ENCODE measurements at regions not wholly inside any gene's neighbourhood (a gene's known extent, or its start where the extent isn't known, plus 50 kb on each side); places are given as distances from the start of the nearest gene placed in this dataset.

DNA sequence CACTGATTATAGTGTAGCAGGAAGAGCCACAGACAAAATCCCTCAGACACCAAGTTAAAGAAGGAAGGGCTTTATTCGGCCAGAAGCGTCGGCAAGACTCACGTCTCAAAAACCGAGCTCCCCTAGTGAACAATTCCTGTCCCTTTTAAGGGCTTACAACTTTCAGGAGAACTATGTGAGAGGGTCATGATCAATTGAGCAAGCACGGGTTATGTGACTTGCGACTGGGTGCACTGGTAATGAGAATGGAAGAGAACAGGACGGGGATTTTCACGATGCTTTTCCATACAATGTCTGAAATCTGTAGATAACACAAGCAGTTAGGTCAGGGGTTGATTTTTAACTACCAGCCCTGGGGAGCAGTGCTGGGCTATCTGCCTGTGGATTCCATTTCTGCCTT, 116.7 kb downstream of the MFAP3L start:
- Histone ChIP-seq H2AK5ac (ENCODE audit: low read depth, low read length) (no peak overlapping the region), H2BK15ac (ENCODE audit: low read depth, low read length) (no peak overlapping the region), H3K36me3 (ENCODE audit: control insufficient read depth, insufficient read depth, low read length) (no peaks in the 10 kb centered on the region), H2BK120ac (ENCODE audit: low read depth, low read length) (no peak overlapping the region), H2BK5ac (ENCODE audit: low read depth, low read length, poor library complexity, severe bottlenecking) (no peak overlapping the region), H3K23ac (ENCODE audit: low read depth, low read length) (no peak overlapping the region), H3K9me1 (ENCODE audit: insufficient read depth, low read length) (no peaks in the 10 kb centered on the region), H3K9ac (ENCODE audit: low read depth, low read length) (no peak overlapping the region), H3K14ac (replicated peaks; ENCODE audit: low read depth, low read length) (no peak overlapping the region), H2AFZ (replicated peaks; ENCODE audit: low read length, poor library complexity) (no peak overlapping the region), H4K8ac (ENCODE audit: low read depth in 2 of 2, low read length in 2 of 2) (no peak overlapping the region), H3K18ac (ENCODE audit: low read depth, low read length) (no peak overlapping the region), H3K4me3 (ENCODE audit: insufficient read depth, low read depth, low read length) (no peak overlapping the region), H4K91ac (ENCODE audit: insufficient read depth, low read depth, low read length) (no peak overlapping the region), H3K27me3 (ENCODE audit: control insufficient read depth, insufficient read depth, low read length) (no peaks in the 10 kb centered on the region), H2AK9ac (replicated peaks; ENCODE audit: low read depth, low read length, poor library complexity) (no peak overlapping the region), H3K4me2 (ENCODE audit: low read depth, low read length) (no peak overlapping the region), H2BK20ac (ENCODE audit: low read depth, low read length) (no peak overlapping the region), H3K79me1 (ENCODE audit: low read depth in 1 of 2, low read length in 2 of 2) (no peaks in the 10 kb centered on the region), H3K56ac (ENCODE audit: extremely low read depth, insufficient read depth, low read length) (no peak overlapping the region), H3K4me1 (ENCODE audit: control insufficient read depth, insufficient read depth, low read length) (no peaks in the 10 kb centered on the region), H3K9me3 (ENCODE audit: control insufficient read depth, insufficient read depth, low read length) (no peaks in the 10 kb centered on the region), H4K5ac (ENCODE audit: low read depth, low read length) (no peak overlapping the region), H3K4ac (ENCODE audit: low read depth, low read length) (no peak overlapping the region), H3K27ac (ENCODE audit: insufficient read depth, low read length) (no peak overlapping the region), H4K20me1 (ENCODE audit: insufficient read depth, low read length) (no peaks in the 10 kb centered on the region)
- in situ Hi-C loops (cut with MboI; ENCODE audit: low sequenced_read_pairs), result no loop called here
- no peak for ATAC-seq (ENCODE audit: low read depth)
- intact Hi-C loops (cut with micrococcal nuclease), result no loop called here
- ChIA-PET POLR2A (ENCODE audit: unreplicated experiment) (no interaction called here), CTCF (no interaction called here)
- TF ChIP-seq, protein P1, sequence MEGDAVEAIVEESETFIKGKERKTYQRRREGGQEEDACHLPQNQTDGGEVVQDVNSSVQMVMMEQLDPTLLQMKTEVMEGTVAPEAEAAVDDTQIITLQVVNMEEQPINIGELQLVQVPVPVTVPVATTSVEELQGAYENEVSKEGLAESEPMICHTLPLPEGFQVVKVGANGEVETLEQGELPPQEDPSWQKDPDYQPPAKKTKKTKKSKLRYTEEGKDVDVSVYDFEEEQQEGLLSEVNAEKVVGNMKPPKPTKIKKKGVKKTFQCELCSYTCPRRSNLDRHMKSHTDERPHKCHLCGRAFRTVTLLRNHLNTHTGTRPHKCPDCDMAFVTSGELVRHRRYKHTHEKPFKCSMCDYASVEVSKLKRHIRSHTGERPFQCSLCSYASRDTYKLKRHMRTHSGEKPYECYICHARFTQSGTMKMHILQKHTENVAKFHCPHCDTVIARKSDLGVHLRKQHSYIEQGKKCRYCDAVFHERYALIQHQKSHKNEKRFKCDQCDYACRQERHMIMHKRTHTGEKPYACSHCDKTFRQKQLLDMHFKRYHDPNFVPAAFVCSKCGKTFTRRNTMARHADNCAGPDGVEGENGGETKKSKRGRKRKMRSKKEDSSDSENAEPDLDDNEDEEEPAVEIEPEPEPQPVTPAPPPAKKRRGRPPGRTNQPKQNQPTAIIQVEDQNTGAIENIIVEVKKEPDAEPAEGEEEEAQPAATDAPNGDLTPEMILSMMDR (conservative IDR thresholded peaks at IDR 0.05; ENCODE audit: low read depth, low read length), result no peak
- no peak for TF ChIP-seq CHD1 (IDR thresholded peaks at IDR 0.05; ENCODE audit: low read depth, low read length)
- TF ChIP-seq, protein P2, sequence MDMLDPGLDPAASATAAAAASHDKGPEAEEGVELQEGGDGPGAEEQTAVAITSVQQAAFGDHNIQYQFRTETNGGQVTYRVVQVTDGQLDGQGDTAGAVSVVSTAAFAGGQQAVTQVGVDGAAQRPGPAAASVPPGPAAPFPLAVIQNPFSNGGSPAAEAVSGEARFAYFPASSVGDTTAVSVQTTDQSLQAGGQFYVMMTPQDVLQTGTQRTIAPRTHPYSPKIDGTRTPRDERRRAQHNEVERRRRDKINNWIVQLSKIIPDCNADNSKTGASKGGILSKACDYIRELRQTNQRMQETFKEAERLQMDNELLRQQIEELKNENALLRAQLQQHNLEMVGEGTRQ (IDR thresholded peaks at IDR 0.05; ENCODE audit: low read depth, low read length), result no peak
- TF ChIP-seq SMC3 (IDR thresholded peaks at IDR 0.05; ENCODE audit: low read depth, low read length), result no peak
- no peak for TF ChIP-seq RCOR1 (IDR thresholded peaks at IDR 0.05; ENCODE audit: insufficient replicate concordance, low read length)
- no peak for TF ChIP-seq RAD21 (IDR thresholded peaks at IDR 0.05; ENCODE audit: low read length)
- no peak for TF ChIP-seq CEBPB (IDR thresholded peaks at IDR 0.05; ENCODE audit: low read depth, low read length)
- TF ChIP-seq NFE2L2 (IDR thresholded peaks at IDR 0.05; ENCODE audit: low read depth, low read length), result no peak
- no peak for TF ChIP-seq RFX5 (IDR thresholded peaks at IDR 0.05; ENCODE audit: low read depth, low read length)
- TF ChIP-seq FOS (IDR thresholded peaks at IDR 0.05; ENCODE audit: low read depth, low read length), result no peak
- no peak for TF ChIP-seq BHLHE40 (IDR thresholded peaks at IDR 0.05; ENCODE audit: low read depth, low read length)
- TF ChIP-seq, protein P3, sequence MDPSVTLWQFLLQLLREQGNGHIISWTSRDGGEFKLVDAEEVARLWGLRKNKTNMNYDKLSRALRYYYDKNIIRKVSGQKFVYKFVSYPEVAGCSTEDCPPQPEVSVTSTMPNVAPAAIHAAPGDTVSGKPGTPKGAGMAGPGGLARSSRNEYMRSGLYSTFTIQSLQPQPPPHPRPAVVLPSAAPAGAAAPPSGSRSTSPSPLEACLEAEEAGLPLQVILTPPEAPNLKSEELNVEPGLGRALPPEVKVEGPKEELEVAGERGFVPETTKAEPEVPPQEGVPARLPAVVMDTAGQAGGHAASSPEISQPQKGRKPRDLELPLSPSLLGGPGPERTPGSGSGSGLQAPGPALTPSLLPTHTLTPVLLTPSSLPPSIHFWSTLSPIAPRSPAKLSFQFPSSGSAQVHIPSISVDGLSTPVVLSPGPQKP (IDR thresholded peaks at IDR 0.05; ENCODE audit: borderline replicate concordance, low read depth, low read length), result no peak
- TF ChIP-seq MAFK (IDR thresholded peaks at IDR 0.05; ENCODE audit: low read depth, low read length), result no peak
- no peak for TF ChIP-seq MXI1 (IDR thresholded peaks at IDR 0.05; ENCODE audit: borderline replicate concordance, low read depth, low read length)
- TF ChIP-seq POLR2A (IDR thresholded peaks at IDR 0.05; ENCODE audit: low read depth, low read length), result no peak
- no peak for TF ChIP-seq MAZ (IDR thresholded peaks at IDR 0.05; ENCODE audit: borderline replicate concordance, low read depth, low read length)
- dilution Hi-C loops (cut with HindIII; ENCODE audit: low sequenced_read_pairs, unreplicated experiment), result no loop called here
- WGBS, 2 experiments (ENCODE audit: extremely low coverage in 2 of 2, insufficient read length in 1 of 2), result 60% methylated on average over 1 of the region's 9 CpGs; no CpG with 5 or more reads in 1 of the 2 experiments
- no peak for DNase-seq
- no TSS peak for BruUV-seq (replicated peaks)

Measured in IMR-90 (cell line).